H4 (cell line): ENCODE measurements at regions not wholly inside any gene's neighbourhood (a gene's known extent, or its start where the extent isn't known, plus 50 kb on each side); places are given as distances from the start of the nearest gene placed in this dataset.
"Not testable (repeated sequence)": the region's sequence is repeated elsewhere in the genome, so short reads cannot be mapped to it uniquely, and the experiment has no call there.

ENCODE experiments used
- DNase-seq: peaks from one replicate; pipeline ENCODE4 v3.0.0-alpha.2; 2015; ENCODE audit warnings: low spot score

- DNase-seq, result no peak
Measured at GRCh38 chr17:22496450-22496849, 804.1 kb downstream of the KCNJ18 start.

- DNase-seq, result no peak
Measured at GRCh38 chr17:22503322-22503899, 811.1 kb downstream of the KCNJ18 start.

- DNase-seq, result no peak
Measured at GRCh38 chr17:22505660-22506059, 813.3 kb downstream of the KCNJ18 start.

GRCh38 chr17:22506231-22506630 is 813.9 kb downstream of the KCNJ18 start:
- DNase-seq, result no peak

- DNase-seq, result no peak
Measured at GRCh38 chr17:22506861-22507260, 814.5 kb downstream of the KCNJ18 start.

GRCh38 chr17:22507823-22508222 is 815.5 kb downstream of the KCNJ18 start:
- peak; percentile 62 for DNase-seq

- no peak for DNase-seq
Measured at GRCh38 chr17:22510504-22510903, 818.2 kb downstream of the KCNJ18 start.

- DNase-seq, result no peak
Measured at GRCh38 chr17:22511431-22511830, 819.1 kb downstream of the KCNJ18 start.

GRCh38 chr17:22512057-22512456 is 819.7 kb downstream of the KCNJ18 start:
- no peak for DNase-seq

- no peak for DNase-seq
Measured at GRCh38 chr17:22512506-22512905, 820.2 kb downstream of the KCNJ18 start.

GRCh38 chr17:22512997-22513538 is 820.7 kb downstream of the KCNJ18 start:
- no peak for DNase-seq

- no peak for DNase-seq
Measured at GRCh38 chr17:22514315-22514714, 822.0 kb downstream of the KCNJ18 start.

- DNase-seq, result no peak
Measured at GRCh38 chr17:22514767-22515320, 822.5 kb downstream of the KCNJ18 start.

- DNase-seq, result no peak
Measured at GRCh38 chr17:22515599-22515998, 823.3 kb downstream of the KCNJ18 start.

- no peak for DNase-seq
Measured at GRCh38 chr17:22516861-22517636, 824.7 kb downstream of the KCNJ18 start.

- DNase-seq, result peak; percentile 59
Measured at GRCh38 chr17:22517716-22518115, 825.4 kb downstream of the KCNJ18 start.

- no peak for DNase-seq
Measured at GRCh38 chr17:22518185-22518584, 825.9 kb downstream of the KCNJ18 start.

- not testable (repeated sequence) for DNase-seq
Measured at GRCh38 chr17:22548873-22549272, 856.5 kb downstream of the KCNJ18 start.

- not testable (repeated sequence) for DNase-seq
Measured at GRCh38 chr17:22551695-22552415, 859.5 kb downstream of the KCNJ18 start.

GRCh38 chr17:22569459-22570143 is 877.3 kb downstream of the KCNJ18 start:
- peak; percentile 41 for DNase-seq

- DNase-seq, result peak; percentile 83
Measured at GRCh38 chr17:22570144-22570845, 878.0 kb downstream of the KCNJ18 start.
